IMR-90 (cell line): ENCODE measurements at regions not wholly inside any gene's neighbourhood (a gene's known extent, or its start where the extent isn't known, plus 50 kb on each side); places are given as distances from the start of the nearest gene placed in this dataset.

ENCODE experiments used
- ATAC-seq: fragments of 200-7000 bp; cut with Tn5 transposase; 2 replicates; pipeline ENCODE4 v1.9.1; 2020; ENCODE audit warnings: low read depth, mild to moderate bottlenecking, moderate library complexity
- BruUV-seq: library from RNA; stranded (reverse); fragments of 400-500 nt; replicated peaks from 2 replicates; lab custom pipeline; 2021; lab: Mats Ljungman, UMichigan
- CTCF ChIA-PET: fragments of 300-600 bp; formaldehyde crosslinking; extraction: SDS; loops from one replicate; lab custom pipeline; 2021; ENCODE audit warnings: antibody characterized with exemption; lab: Yijun Ruan, JAX
- POLR2A ChIA-PET: fragments of 300-600 bp; sonication (Branson Sonifier 250); formaldehyde crosslinking; loops from one replicate; lab custom pipeline; 2022; ENCODE audit warnings: antibody characterized with exemption; ENCODE audit not compliant: unreplicated experiment; lab: Charles Lee
- DNase-seq: peaks from one replicate; pipeline ENCODE4 v3.0.0; 2013
- H2AFZ ChIP-seq: replicated peaks from 2 replicates; pipeline ENCODE3; 2013; ENCODE audit warnings: low read length, mild to moderate bottlenecking; ENCODE audit not compliant: poor library complexity
- H2AK5ac ChIP-seq: 2 replicates; pipeline ENCODE4 v1.6.1; 2013; ENCODE audit warnings: low read depth, low read length, inconsistent platforms
- H2AK9ac ChIP-seq: replicated peaks from 2 replicates; pipeline ENCODE3; 2013; ENCODE audit warnings: mild to moderate bottlenecking, low read depth, low read length, moderate library complexity; ENCODE audit not compliant: poor library complexity
- H2BK120ac ChIP-seq: 2 replicates; pipeline ENCODE4 v1.6.1; 2013; ENCODE audit warnings: low read depth, low read length, inconsistent platforms
- H2BK15ac ChIP-seq: 3 replicates; pipeline ENCODE4 v1.6.1; 2013; ENCODE audit warnings: low read depth, low read length, inconsistent platforms
- H2BK20ac ChIP-seq: 2 replicates; pipeline ENCODE4 v1.6.1; 2013; ENCODE audit warnings: low read depth, mild to moderate bottlenecking, inconsistent platforms, low read length, moderate library complexity
- H2BK5ac ChIP-seq: 2 replicates; pipeline ENCODE4 v1.6.1; 2013; ENCODE audit warnings: mild to moderate bottlenecking, low read depth, low read length, inconsistent platforms; ENCODE audit not compliant: poor library complexity, severe bottlenecking
- H3K14ac ChIP-seq: replicated peaks from 2 replicates; pipeline ENCODE4 v1.6.1; 2013; ENCODE audit warnings: low read depth, low read length, inconsistent platforms
- H3K18ac ChIP-seq: 2 replicates; pipeline ENCODE4 v1.6.1; 2013; ENCODE audit warnings: low read depth, low read length, control low read depth
- H3K23ac ChIP-seq: 2 replicates; pipeline ENCODE4 v1.6.1; 2013; ENCODE audit warnings: low read depth, low read length, inconsistent platforms
- H3K27ac ChIP-seq: 2 replicates; pipeline ENCODE4 v1.5.1; 2013; ENCODE audit warnings: mild to moderate bottlenecking, control low read depth, low read length; ENCODE audit not compliant: insufficient read depth
- H3K27me3 ChIP-seq: 2 replicates; pipeline ENCODE4 v1.6.1; 2013; ENCODE audit warnings: low read length; ENCODE audit not compliant: control insufficient read depth, insufficient read depth
- H3K36me3 ChIP-seq: 2 replicates; pipeline ENCODE4 v1.6.1; 2013; ENCODE audit warnings: low read length, mixed read lengths; ENCODE audit not compliant: control insufficient read depth, insufficient read depth
- H3K4ac ChIP-seq: 2 replicates; pipeline ENCODE4 v1.6.1; 2013; ENCODE audit warnings: low read depth, low read length, inconsistent platforms
- H3K4me1 ChIP-seq: 2 replicates; pipeline ENCODE4 v1.6.1; 2013; ENCODE audit warnings: low read length, mixed read lengths; ENCODE audit not compliant: control insufficient read depth, insufficient read depth
- H3K4me2 ChIP-seq: 2 replicates; pipeline ENCODE4 v1.6.1; 2013; ENCODE audit warnings: low read depth, mild to moderate bottlenecking, control low read depth, low read length, moderate library complexity
- H3K4me3 ChIP-seq: 2 replicates; pipeline ENCODE4 v1.5.1; 2013; ENCODE audit warnings: low read depth, mild to moderate bottlenecking, control low read depth, low read length, moderate library complexity; ENCODE audit not compliant: insufficient read depth
- H3K56ac ChIP-seq: 2 replicates; pipeline ENCODE4 v1.6.1; 2013; ENCODE audit warnings: low read length, inconsistent platforms; ENCODE audit not compliant: insufficient read depth; ENCODE audit errors: extremely low read depth
- H3K79me1 ChIP-seq, 2 experiments: 2 replicates each; pipeline ENCODE4 v1.6.1; 2013; ENCODE audit warnings: low read length in 2 of 2, inconsistent platforms in 1 of 2, low read depth in 1 of 2
- H3K9ac ChIP-seq: 2 replicates; pipeline ENCODE4 v1.6.1; 2013; ENCODE audit warnings: low read depth, low read length, control low read depth
- H3K9me1 ChIP-seq: 2 replicates; pipeline ENCODE4 v1.6.1; 2013; ENCODE audit warnings: low read length, inconsistent platforms; ENCODE audit not compliant: insufficient read depth
- H3K9me3 ChIP-seq: 2 replicates; pipeline ENCODE4 v1.6.1; 2013; ENCODE audit warnings: low read length; ENCODE audit not compliant: control insufficient read depth, insufficient read depth
- H4K20me1 ChIP-seq: 2 replicates; pipeline ENCODE4 v1.6.1; 2013; ENCODE audit warnings: low read length, inconsistent platforms; ENCODE audit not compliant: insufficient read depth
- H4K5ac ChIP-seq: 2 replicates; pipeline ENCODE4 v1.6.1; 2013; ENCODE audit warnings: mild to moderate bottlenecking, low read depth, low read length, control low read depth
- H4K8ac ChIP-seq, 2 experiments: 2 replicates each; pipeline ENCODE4 v1.6.1; 2013; ENCODE audit warnings: low read depth in 2 of 2, low read length in 2 of 2, control low read depth in 1 of 2, inconsistent platforms in 1 of 2
- H4K91ac ChIP-seq: 2 replicates; pipeline ENCODE4 v1.6.1; 2013; ENCODE audit warnings: low read depth, low read length, inconsistent platforms; ENCODE audit not compliant: insufficient read depth
- BHLHE40 ChIP-seq: fragments of 150-350 bp; IDR thresholded peaks from 2 replicates; pipeline ENCODE4 v1.6.1; 2016; ENCODE audit warnings: mild to moderate bottlenecking, low read depth, low read length
- CHD1 ChIP-seq: IDR thresholded peaks from 2 replicates; pipeline ENCODE4 v1.6.1; 2012; ENCODE audit warnings: low read depth, low read length, improper control_type of control experiment
- CTCF ChIP-seq: conservative IDR thresholded peaks from 2 replicates; pipeline ENCODE4 v1.5.1; 2012; ENCODE audit warnings: mild to moderate bottlenecking, low read depth, low read length, improper control_type of control experiment
- FOS ChIP-seq: fragments of 150-350 bp; IDR thresholded peaks from 2 replicates; pipeline ENCODE4 v1.6.1; 2016; ENCODE audit warnings: low read depth, low read length
- MAFK ChIP-seq: IDR thresholded peaks from 2 replicates; pipeline ENCODE4 v1.6.1; 2012; ENCODE audit warnings: low read depth, low read length, improper control_type of control experiment
- MAZ ChIP-seq: IDR thresholded peaks from 2 replicates; pipeline ENCODE4 v1.6.1; 2012; ENCODE audit warnings: low read depth, mild to moderate bottlenecking, low read length, improper control_type of control experiment, moderate library complexity, borderline replicate concordance
- MXI1 ChIP-seq: IDR thresholded peaks from 2 replicates; pipeline ENCODE4 v1.6.1; 2012; ENCODE audit warnings: low read depth, mild to moderate bottlenecking, low read length, moderate library complexity, borderline replicate concordance
- NFE2L2 ChIP-seq: fragments of 150-350 bp; IDR thresholded peaks from 2 replicates; pipeline ENCODE4 v1.6.1; 2016; ENCODE audit warnings: low read depth, mild to moderate bottlenecking, low read length
- RAD21 ChIP-seq: IDR thresholded peaks from 2 replicates; pipeline ENCODE4 v1.6.1; 2012; ENCODE audit warnings: low read length, improper control_type of control experiment
- RCOR1 ChIP-seq: IDR thresholded peaks from 2 replicates; pipeline ENCODE4 v1.6.1; 2012; ENCODE audit warnings: mild to moderate bottlenecking, low read length, improper control_type of control experiment; ENCODE audit not compliant: insufficient replicate concordance
- RFX5 ChIP-seq: IDR thresholded peaks from 2 replicates; pipeline ENCODE4 v1.8.0; 2012; ENCODE audit warnings: low read depth, mild to moderate bottlenecking, low read length, moderate library complexity
- SMC3 ChIP-seq: fragments of 150-350 bp; IDR thresholded peaks from 2 replicates; pipeline ENCODE4 v1.6.1; 2016; ENCODE audit warnings: low read depth, mild to moderate bottlenecking, antibody characterized with exemption, low read length, moderate library complexity
- dilution Hi-C: fragments of 300-500 bp; cut with HindIII; formaldehyde crosslinking; loops from one replicate; pipeline ENCODE4 v1.14.3; 2018; ENCODE audit warnings: low sequenced_read_pairs; ENCODE audit not compliant: unreplicated experiment
- in situ Hi-C: fragments of 300-500 bp; cut with MboI; formaldehyde crosslinking; loops from 3 replicates; pipeline ENCODE4 v1.14.3; 2019; ENCODE audit warnings: low sequenced_read_pairs, inconsistent platforms, mixed read lengths
- intact Hi-C: fragments of 100-400 bp; cut with micrococcal nuclease; formaldehyde crosslinking; loops from 2 replicates; pipeline ENCODE4 v1.10.0; 2022
- TF ChIP-seq, protein P1 (sequence below): fragments of 150-350 bp; IDR thresholded peaks from 2 replicates; pipeline ENCODE4 v1.6.1; 2017; ENCODE audit warnings: mild to moderate bottlenecking, antibody characterized with exemption, low read length, low read depth

DNA sequence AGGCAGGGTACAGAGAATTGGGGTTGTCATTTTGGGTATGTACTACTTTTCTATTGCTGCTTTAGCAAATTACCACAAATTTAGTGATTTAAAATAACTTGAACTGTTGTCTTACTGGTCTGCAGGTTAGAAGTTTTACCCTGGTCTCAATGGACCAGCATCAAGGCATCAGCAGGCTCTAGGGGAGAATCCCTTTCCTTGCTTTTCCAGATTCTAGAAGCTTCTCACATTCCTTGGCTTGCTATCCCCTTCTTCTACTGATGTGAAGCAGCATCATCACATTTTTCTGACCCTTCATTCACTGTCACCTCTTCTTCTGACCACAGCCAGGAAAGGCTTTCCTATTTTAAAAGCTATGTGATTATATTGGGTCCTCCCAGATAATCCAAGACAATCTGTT is 237.8 kb upstream of the RBMS1 start:
- Histone ChIP-seq H2AK9ac (no peak overlapping the region), H3K4me3 (no peak overlapping the region), H2BK20ac (no peak overlapping the region), H3K36me3 (no peaks in the 10 kb centered on the region), H2BK15ac (no peak overlapping the region), H3K27me3 (no peaks in the 10 kb centered on the region), H4K5ac (no peak overlapping the region), H4K8ac (no peak overlapping the region), H2AFZ (no peak overlapping the region), H2BK5ac (no peak overlapping the region), H3K4me1 (peaks cover 9% of the 10 kb centered on the region), H3K27ac (no peak overlapping the region), H2BK120ac (no peak overlapping the region; the same call in 1 of the 2 replicates), H3K4me2 (no peak overlapping the region), H2AK5ac (no peak overlapping the region), H3K4ac (no peak overlapping the region), H3K9me1 (no peaks in the 10 kb centered on the region), H4K91ac (no peak overlapping the region), H3K79me1 (no peaks in the 10 kb centered on the region), H3K9me3 (no peaks in the 10 kb centered on the region), H4K20me1 (no peaks in the 10 kb centered on the region), H3K56ac (no peak overlapping the region), H3K9ac (no peak overlapping the region), H3K14ac (no peak overlapping the region), H3K23ac (no peak overlapping the region), H3K18ac (no peak overlapping the region)
- DNase-seq (no peak), ATAC-seq (no peak)
- CTCF ChIA-PET = no interaction called here
- intact Hi-C loops = loop anchor here (5.0 kb wide), 1 partner anchor 64 kb away; no protein-coding TSS in a partner anchor
- dilution Hi-C loops = no loop called here
- in situ Hi-C loops = no loop called here
- POLR2A ChIA-PET = no interaction called here
- TF ChIP-seq FOS (no peak), SMC3 (no peak), MAZ (no peak), RAD21 (no peak), CTCF (no peak), MXI1 (no peak), RFX5 (no peak), CHD1 (no peak), MAFK (no peak), RCOR1 (no peak), BHLHE40 (no peak), NFE2L2 (no peak)
- TF ChIP-seq, protein P1, sequence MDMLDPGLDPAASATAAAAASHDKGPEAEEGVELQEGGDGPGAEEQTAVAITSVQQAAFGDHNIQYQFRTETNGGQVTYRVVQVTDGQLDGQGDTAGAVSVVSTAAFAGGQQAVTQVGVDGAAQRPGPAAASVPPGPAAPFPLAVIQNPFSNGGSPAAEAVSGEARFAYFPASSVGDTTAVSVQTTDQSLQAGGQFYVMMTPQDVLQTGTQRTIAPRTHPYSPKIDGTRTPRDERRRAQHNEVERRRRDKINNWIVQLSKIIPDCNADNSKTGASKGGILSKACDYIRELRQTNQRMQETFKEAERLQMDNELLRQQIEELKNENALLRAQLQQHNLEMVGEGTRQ = no peak
- no TSS peak for BruUV-seq
